ENCODE measurements at regions not wholly inside any gene's neighbourhood (a gene's known extent, or its start where the extent isn't known, plus 50 kb on each side); places are given as distances from the start of the nearest gene placed in this dataset.

GRCh38 chr20:40848526-40848925 is 159.5 kb upstream of the MAFB start:
- Histone ChIP-seq H4K8ac (ENCODE audit: low read length) (no peak overlapping the region), H2BK120ac (ENCODE audit: low read depth, low read length) (no peak overlapping the region), H3K4me3 (ENCODE audit: insufficient read depth in 1 of 2, low read depth in 1 of 2, low read length in 2 of 2) (no peak overlapping the region), H3K9ac (ENCODE audit: low read length) (no peak overlapping the region), H3K18ac (ENCODE audit: low read depth in 1 of 2, low read length in 2 of 2) (no peak overlapping the region), H3K4me1 (ENCODE audit: control insufficient read depth, insufficient read depth, low read depth, low read length) (no peaks in the 10 kb centered on the region), H3K4ac (ENCODE audit: low read depth in 1 of 2, low read length in 2 of 2) (no peak overlapping the region), H3K9me3 (ENCODE audit: control insufficient read depth, low read length) (peaks cover 9% of the 10 kb centered on the region), H3K36me3 (ENCODE audit: control insufficient read depth in 1 of 2, insufficient read depth in 2 of 2, low read depth in 1 of 2, low read length in 2 of 2) (no peaks in the 10 kb centered on the region), H2AK5ac (ENCODE audit: low read length, severe bottlenecking) (no peak overlapping the region), H3K14ac (ENCODE audit: low read length in 2 of 2) (no peak overlapping the region), H2BK5ac (ENCODE audit: low read depth, low read length, poor library complexity, severe bottlenecking) (no peak overlapping the region), H3K79me1 (replicated peaks; ENCODE audit: low read length, poor library complexity, severe bottlenecking) (no peaks in the 10 kb centered on the region), H2AFZ (ENCODE audit: low read depth, low read length) (no peak overlapping the region), H3K4me2 (ENCODE audit: low read length, poor library complexity, severe bottlenecking) (no peak overlapping the region), H2BK12ac (ENCODE audit: low read length in 2 of 2) (no peak overlapping the region), H3K27me3 (ENCODE audit: control insufficient read depth in 1 of 2, insufficient read depth in 1 of 2, low read length in 2 of 2) (peaks cover 7 to 14% of the 10 kb centered on the region in 2 experiments), H3K27ac (ENCODE audit: low read length, poor library complexity, severe bottlenecking) (no peak overlapping the region), H2BK15ac (ENCODE audit: low read depth, poor library complexity, severe bottlenecking) (no peak overlapping the region), H3K23ac (ENCODE audit: low read length in 2 of 2) (no peak overlapping the region), H4K91ac (ENCODE audit: low read length) (no peak overlapping the region)
- WGBS: 86% methylated on average over 9 of the region's 9 CpGs
- DNase-seq: no peak

GRCh38 chr20:40849456-40849855 is 160.4 kb upstream of the MAFB start:
- H3K4me2 ChIP-seq (ENCODE audit: low read length, poor library complexity, severe bottlenecking): no peak overlapping the region

GRCh38 chr20:40851051-40851450 is 162.0 kb upstream of the MAFB start:
- Histone ChIP-seq H3K36me3 (ENCODE audit: control insufficient read depth in 1 of 2, insufficient read depth in 2 of 2, low read depth in 1 of 2, low read length in 2 of 2) (no peaks in the 10 kb centered on the region), H3K27me3 (ENCODE audit: control insufficient read depth in 1 of 2, insufficient read depth in 1 of 2, low read length in 2 of 2) (peaks cover 0 to 17% of the 10 kb centered on the region in 2 experiments), H2BK120ac (ENCODE audit: low read depth, low read length) (no peak overlapping the region), H3K27ac (ENCODE audit: low read length, poor library complexity, severe bottlenecking) (no peak overlapping the region), H3K4ac (ENCODE audit: low read depth in 1 of 2, low read length in 2 of 2) (no peak overlapping the region), H3K9me3 (ENCODE audit: control insufficient read depth, low read length) (peaks cover 2% of the 10 kb centered on the region), H2AK5ac (ENCODE audit: low read length, severe bottlenecking) (no peak overlapping the region), H3K18ac (ENCODE audit: low read depth in 1 of 2, low read length in 2 of 2) (no peak overlapping the region), H2AFZ (ENCODE audit: low read depth, low read length) (no peak overlapping the region), H3K4me1 (ENCODE audit: control insufficient read depth, insufficient read depth, low read depth, low read length) (no peaks in the 10 kb centered on the region), H3K79me1 (replicated peaks; ENCODE audit: low read length, poor library complexity, severe bottlenecking) (no peaks in the 10 kb centered on the region), H2BK15ac (ENCODE audit: low read depth, poor library complexity, severe bottlenecking) (no peak overlapping the region), H4K91ac (ENCODE audit: low read length) (no peak overlapping the region), H3K9ac (ENCODE audit: low read length) (no peak overlapping the region), H2BK5ac (ENCODE audit: low read depth, low read length, poor library complexity, severe bottlenecking) (no peak overlapping the region), H3K14ac (ENCODE audit: low read length in 2 of 2) (no peak overlapping the region), H4K8ac (ENCODE audit: low read length) (no peak overlapping the region), H3K4me3 (ENCODE audit: insufficient read depth in 1 of 2, low read depth in 1 of 2, low read length in 2 of 2) (no peak overlapping the region), H3K23ac (ENCODE audit: low read length in 2 of 2) (no peak overlapping the region), H2BK12ac (ENCODE audit: low read length in 2 of 2) (no peak overlapping the region), H3K4me2 (ENCODE audit: low read length, poor library complexity, severe bottlenecking) (no peak overlapping the region)
- no peak for DNase-seq
- 86% methylated on average over 5 of the region's 5 CpGs for WGBS

More at GRCh38 chr20:40849456-40849855, 160.4 kb upstream of the MAFB start:
- Histone ChIP-seq H4K8ac (ENCODE audit: low read length) (no peak overlapping the region), H3K27me3 (ENCODE audit: control insufficient read depth in 1 of 2, insufficient read depth in 1 of 2, low read length in 2 of 2) (peaks cover 7 to 9% of the 10 kb centered on the region in 2 experiments), H3K18ac (ENCODE audit: low read depth in 1 of 2, low read length in 2 of 2) (no peak overlapping the region), H3K14ac (ENCODE audit: low read length in 2 of 2) (no peak overlapping the region), H2BK15ac (ENCODE audit: low read depth, poor library complexity, severe bottlenecking) (no peak overlapping the region), H3K9me3 (ENCODE audit: control insufficient read depth, low read length) (peaks cover 9% of the 10 kb centered on the region), H4K91ac (ENCODE audit: low read length) (no peak overlapping the region), H3K36me3 (ENCODE audit: control insufficient read depth in 1 of 2, insufficient read depth in 2 of 2, low read depth in 1 of 2, low read length in 2 of 2) (no peaks in the 10 kb centered on the region), H2BK5ac (ENCODE audit: low read depth, low read length, poor library complexity, severe bottlenecking) (no peak overlapping the region), H3K9ac (ENCODE audit: low read length) (no peak overlapping the region), H3K23ac (ENCODE audit: low read length in 2 of 2) (no peak overlapping the region), H3K27ac (ENCODE audit: low read length, poor library complexity, severe bottlenecking) (no peak overlapping the region), H3K4me3 (ENCODE audit: insufficient read depth in 1 of 2, low read depth in 1 of 2, low read length in 2 of 2) (no peak overlapping the region), H3K79me1 (replicated peaks; ENCODE audit: low read length, poor library complexity, severe bottlenecking) (no peaks in the 10 kb centered on the region), H3K4ac (ENCODE audit: low read depth in 1 of 2, low read length in 2 of 2) (no peak overlapping the region), H2AFZ (ENCODE audit: low read depth, low read length) (no peak overlapping the region), H2AK5ac (ENCODE audit: low read length, severe bottlenecking) (no peak overlapping the region), H2BK12ac (ENCODE audit: low read length in 2 of 2) (no peak overlapping the region), H2BK120ac (ENCODE audit: low read depth, low read length) (no peak overlapping the region), H3K4me1 (ENCODE audit: control insufficient read depth, insufficient read depth, low read depth, low read length) (no peaks in the 10 kb centered on the region)
- no peak for DNase-seq

DNA sequence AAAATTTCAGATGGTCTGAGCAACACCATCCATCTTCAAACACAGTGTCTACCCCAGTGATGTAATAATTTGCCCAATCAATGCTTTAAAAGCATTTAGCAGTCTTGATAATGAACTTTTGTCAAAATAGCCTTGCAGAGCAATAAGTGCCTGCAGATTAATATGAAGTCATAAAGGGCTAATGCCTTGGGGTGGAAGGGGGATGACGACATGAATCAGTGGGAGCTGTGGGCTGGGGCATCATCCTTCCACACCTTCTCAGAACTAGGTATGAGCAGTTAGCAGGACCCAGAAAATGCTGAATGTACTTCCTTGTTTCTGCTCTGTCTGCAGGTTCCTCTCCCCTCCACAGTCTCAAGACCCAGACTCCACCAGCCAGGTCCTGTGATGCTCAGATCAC is 166.2 kb upstream of the MAFB start:
- Histone ChIP-seq H3K4me1 (ENCODE audit: control insufficient read depth, insufficient read depth, low read depth, low read length) (no peaks in the 10 kb centered on the region), H3K9me3 (ENCODE audit: control insufficient read depth, low read length) (no peaks in the 10 kb centered on the region), H2BK5ac (ENCODE audit: low read depth, low read length, poor library complexity, severe bottlenecking) (no peak overlapping the region), H4K8ac (ENCODE audit: low read length) (no peak overlapping the region), H2AK5ac (ENCODE audit: low read length, severe bottlenecking) (no peak overlapping the region), H3K27me3 (ENCODE audit: control insufficient read depth in 1 of 2, insufficient read depth in 1 of 2, low read length in 2 of 2) (peaks cover 13 to 43% of the 10 kb centered on the region in 2 experiments), H3K4me3 (ENCODE audit: insufficient read depth in 1 of 2, low read depth in 1 of 2, low read length in 2 of 2) (no peak overlapping the region), H3K14ac (ENCODE audit: low read length in 2 of 2) (no peak overlapping the region), H3K79me1 (replicated peaks; ENCODE audit: low read length, poor library complexity, severe bottlenecking) (no peaks in the 10 kb centered on the region), H2BK120ac (ENCODE audit: low read depth, low read length) (no peak overlapping the region), H3K27ac (ENCODE audit: low read length, poor library complexity, severe bottlenecking) (no peak overlapping the region), H2AFZ (ENCODE audit: low read depth, low read length) (no peak overlapping the region), H2BK12ac (ENCODE audit: low read length in 2 of 2) (no peak overlapping the region), H3K18ac (ENCODE audit: low read depth in 1 of 2, low read length in 2 of 2) (no peak overlapping the region), H2BK15ac (ENCODE audit: low read depth, poor library complexity, severe bottlenecking) (no peak overlapping the region), H3K36me3 (ENCODE audit: control insufficient read depth in 1 of 2, insufficient read depth in 2 of 2, low read depth in 1 of 2, low read length in 2 of 2) (no peaks in the 10 kb centered on the region), H3K4me2 (ENCODE audit: low read length, poor library complexity, severe bottlenecking) (no peak overlapping the region), H4K91ac (ENCODE audit: low read length) (no peak overlapping the region), H3K9ac (ENCODE audit: low read length) (no peak overlapping the region), H3K4ac (ENCODE audit: low read depth in 1 of 2, low read length in 2 of 2) (no peak overlapping the region), H3K23ac (ENCODE audit: low read length in 2 of 2) (no peak overlapping the region)
- no peak for DNase-seq
- 86% methylated on average over 1 of the region's 1 CpG for WGBS

Measured in mesenchymal stem cell (in vitro differentiated cells and primary cell).